GM19468 (cell line): ENCODE measurements at regions not wholly inside any gene's neighbourhood (a gene's known extent, or its start where the extent isn't known, plus 50 kb on each side); places are given as distances from the start of the nearest gene placed in this dataset.
"Not testable (repeated sequence)": the region's sequence is repeated elsewhere in the genome, so short reads cannot be mapped to it uniquely, and the experiment has no call there.

Experiments
- ATAC-seq: cut with Tn5 transposase; IDR thresholded peaks from one replicate; pipeline ENCODE4 v1.9.1; 2021; ENCODE audit warnings: mild to moderate bottlenecking, moderate library complexity, moderate number of reproducible peaks; ENCODE audit not compliant: unreplicated experiment; ENCODE audit errors: extremely low read depth

- ATAC-seq = no peak
These were observed 395.2 kb upstream of the TNC start for GRCh38 chr9:115513148-115513547.

- ATAC-seq = no peak
These were observed 396.5 kb upstream of the TNC start for GRCh38 chr9:115514454-115514853.

- no peak for ATAC-seq
These were observed 399.5 kb upstream of the TNC start for GRCh38 chr9:115517335-115518075.

- no peak for ATAC-seq
These were observed 402.7 kb upstream of the TNC start for GRCh38 chr9:115520646-115521045.

GRCh38 chr9:115522912-115523311 lies 405.0 kb upstream of the TNC start:
- no peak for ATAC-seq

GRCh38 chr9:115524453-115525059 lies 406.6 kb upstream of the TNC start:
- ATAC-seq = no peak

GRCh38 chr9:115525111-115526058 lies 407.4 kb upstream of the TNC start:
- ATAC-seq = no peak

- ATAC-seq = no peak
These were observed 413.6 kb upstream of the TNC start for GRCh38 chr9:115531410-115532125.

GRCh38 chr9:115533511-115533910 lies 415.6 kb upstream of the TNC start:
- no peak for ATAC-seq

- ATAC-seq = no peak
These were observed 422.1 kb upstream of the TNC start for GRCh38 chr9:115540091-115540490.

- ATAC-seq = no peak
These were observed 425.6 kb upstream of the TNC start for GRCh38 chr9:115543511-115543910.

- no peak for ATAC-seq
These were observed 430.8 kb upstream of the TNC start for GRCh38 chr9:115548609-115549260.

GRCh38 chr9:115551396-115551795 lies 433.4 kb upstream of the TNC start:
- ATAC-seq = no peak

GRCh38 chr9:115553060-115553773 lies 435.3 kb upstream of the TNC start:
- ATAC-seq = no peak

GRCh38 chr9:115556432-115556831 lies 438.5 kb upstream of the TNC start:
- no peak for ATAC-seq

- ATAC-seq = no peak
These were observed 457.2 kb upstream of the TNC start for GRCh38 chr9:115575147-115575546.

GRCh38 chr9:115585458-115585857 lies 467.5 kb upstream of the TNC start:
- ATAC-seq = not testable (repeated sequence)

- no peak for ATAC-seq
These were observed 469.4 kb upstream of the TNC start for GRCh38 chr9:115587310-115587709.

GRCh38 chr9:115590011-115590410 lies 472.1 kb upstream of the TNC start:
- no peak for ATAC-seq
